ENCODE measurements at regions not wholly inside any gene's neighbourhood (a gene's known extent, or its start where the extent isn't known, plus 50 kb on each side); places are given as distances from the start of the nearest gene placed in this dataset.
A peak's percentile ranks its signal among the peaks of the same experiment; 100 is the strongest.

GRCh38 chr6:137811121-137811915 is 55.7 kb upstream of the TNFAIP3 start:
- Histone ChIP-seq H3K9me2 (replicated peaks; ENCODE audit: low read length) (no peaks in the 10 kb centered on the region), H3K79me2 (ENCODE audit: low read length) (no peaks in the 10 kb centered on the region), H3K9ac (ENCODE audit: low read length) (peak overlapping the region; percentile 26), H3K9me3 (ENCODE audit: low read length) (no peaks in the 10 kb centered on the region), H3K36me3 (ENCODE audit: low read depth, low read length) (no peaks in the 10 kb centered on the region), H3K4me3 (ENCODE audit: low read length) (peak overlapping the region; percentile 29; the same call in 1 of the 2 replicates), H3K27me3 (ENCODE audit: low read length) (no peaks in the 10 kb centered on the region), H3K4me1 (ENCODE audit: insufficient read depth, low read length) (peaks cover 34% of the 10 kb centered on the region), H2AFZ (ENCODE audit: low read length) (peak overlapping the region; percentile 62), H3K4me2 (ENCODE audit: low read length) (peak overlapping the region; percentile 51), H3F3A (ENCODE audit: low read length, unreplicated experiment) (no peaks in the 10 kb centered on the region), H4K20me1 (ENCODE audit: low read length) (no peaks in the 10 kb centered on the region), H3K27ac (ENCODE audit: low read length) (peak overlapping the region; percentile 55)
- POLR2A ChIA-PET (ENCODE audit: unreplicated experiment) = no interaction called here
- DNase-seq (peak; percentile 80), ATAC-seq (peak; percentile 90)
- intact Hi-C loops (cut with micrococcal nuclease) = no loop called here
- no TSS peak for BruUV-seq (replicated peaks)
- no peak for TF ChIP-seq CTCF (conservative IDR thresholded peaks at IDR 0.05; ENCODE audit: low read depth, low read length)
- TF ChIP-seq EZH2 (IDR thresholded peaks at IDR 0.05; ENCODE audit: low read length, unreplicated experiment) = no peak
- no peak for TF ChIP-seq EZH2phosphoT487 (IDR thresholded peaks at IDR 0.05; ENCODE audit: borderline replicate concordance, low read length)
- CTCF ChIA-PET = no interaction called here

- no peak for ATAC-seq
- intact Hi-C loops (cut with micrococcal nuclease) = no loop called here
- no TSS peak for BruUV-seq (replicated peaks)
- H3F3A ChIP-seq (ENCODE audit: low read length, unreplicated experiment) = no peaks in the 10 kb centered on the region
- no peaks in the 10 kb centered on the region for H3K9me2 ChIP-seq (replicated peaks; ENCODE audit: low read length)
- peak overlapping the region; percentile 51 for H3K4me2 ChIP-seq (ENCODE audit: low read length)
- POLR2A ChIA-PET (ENCODE audit: unreplicated experiment) = no interaction called here
- TF ChIP-seq EZH2phosphoT487 (IDR thresholded peaks at IDR 0.05; ENCODE audit: borderline replicate concordance, low read length) (no peak), CTCF (conservative IDR thresholded peaks at IDR 0.05; ENCODE audit: low read depth, low read length) (no peak), EZH2 (IDR thresholded peaks at IDR 0.05; ENCODE audit: low read length, unreplicated experiment) (no peak)
- no peaks in the 10 kb centered on the region for H3K9me3 ChIP-seq (ENCODE audit: low read length)
- peak overlapping the region; percentile 62 for H2AFZ ChIP-seq (ENCODE audit: low read length)
- H3K79me2 ChIP-seq (ENCODE audit: low read length) = no peaks in the 10 kb centered on the region
- CTCF ChIA-PET = no interaction called here
- peak overlapping the region; percentile 55 for H3K27ac ChIP-seq (ENCODE audit: low read length)
- H3K36me3 ChIP-seq (ENCODE audit: low read depth, low read length) = no peaks in the 10 kb centered on the region
- DNase-seq = no peak
- no peaks in the 10 kb centered on the region for H4K20me1 ChIP-seq (ENCODE audit: low read length)
- peak overlapping the region; percentile 29; the same call in 1 of the 2 replicates for H3K4me3 ChIP-seq (ENCODE audit: low read length)
- H3K27me3 ChIP-seq (ENCODE audit: low read length) = no peaks in the 10 kb centered on the region
- peaks cover 34% of the 10 kb centered on the region for H3K4me1 ChIP-seq (ENCODE audit: insufficient read depth, low read length)
- H3K9ac ChIP-seq (ENCODE audit: low read length) = peak overlapping the region; percentile 26
Measured at GRCh38 chr6:137811916-137812553, 55.0 kb upstream of the TNFAIP3 start.

Measured in PC-3 (cell line).